Thymus (tissue), 11 donors: ENCODE measurements at regions not wholly inside any gene's neighbourhood (a gene's known extent, or its start where the extent isn't known, plus 50 kb on each side); places are given as distances from the start of the nearest gene placed in this dataset.

Source experiments
- DNase-seq, 9 donors: peaks; one replicate each; pipeline ENCODE4 v3.0.0-alpha.2; 2013; ENCODE audit warnings: low spot score in 9 of 9, low read depth in 6 of 9, missing footprints in 1 of 9
- H3K27ac ChIP-seq, 2 donors: one replicate each; pipeline ENCODE4 v1.5.1; 2013; ENCODE audit warnings: control low read depth in 1 of 2, low read depth in 1 of 2, low read length in 1 of 2, mild to moderate bottlenecking in 1 of 2, moderate library complexity in 1 of 2
- H3K27me3 ChIP-seq, 2 donors: one replicate each; pipeline ENCODE4 v1.5.1; 2013; ENCODE audit warnings: low read length in 1 of 2; ENCODE audit not compliant: control insufficient read depth in 2 of 2, insufficient read depth in 1 of 2
- H3K36me3 ChIP-seq, 2 donors: one replicate each; pipeline ENCODE4 v1.5.1; 2013; ENCODE audit warnings: low read length in 1 of 2, mild to moderate bottlenecking in 1 of 2, moderate library complexity in 1 of 2; ENCODE audit not compliant: control insufficient read depth in 2 of 2, insufficient read depth in 2 of 2
- H3K4me1 ChIP-seq, 2 donors: one replicate each; pipeline ENCODE4 v1.5.1; 2013; ENCODE audit warnings: low read length in 2 of 2; ENCODE audit not compliant: control insufficient read depth in 2 of 2, insufficient read depth in 2 of 2
- H3K4me3 ChIP-seq, 2 donors: one replicate each; pipeline ENCODE4 v1.5.1; 2013; ENCODE audit warnings: low read length in 2 of 2, control low read depth in 1 of 2, mild to moderate bottlenecking in 1 of 2
- H3K9me3 ChIP-seq, 2 donors: one replicate each; pipeline ENCODE4 v1.5.1; 2013; ENCODE audit warnings: low read length in 1 of 2, mild to moderate bottlenecking in 1 of 2; ENCODE audit not compliant: control insufficient read depth in 2 of 2, insufficient read depth in 1 of 2
- WGBS: extraction: QIAGEN DNeasy Blood & Tissue Kit; methylation state at CpG from one replicate; pipeline ENCODE4 v1.1.7; 2013; 5-methylcytosine and 5-hydroxymethylcytosine counted together
- donor health status: healthy.

DNA sequence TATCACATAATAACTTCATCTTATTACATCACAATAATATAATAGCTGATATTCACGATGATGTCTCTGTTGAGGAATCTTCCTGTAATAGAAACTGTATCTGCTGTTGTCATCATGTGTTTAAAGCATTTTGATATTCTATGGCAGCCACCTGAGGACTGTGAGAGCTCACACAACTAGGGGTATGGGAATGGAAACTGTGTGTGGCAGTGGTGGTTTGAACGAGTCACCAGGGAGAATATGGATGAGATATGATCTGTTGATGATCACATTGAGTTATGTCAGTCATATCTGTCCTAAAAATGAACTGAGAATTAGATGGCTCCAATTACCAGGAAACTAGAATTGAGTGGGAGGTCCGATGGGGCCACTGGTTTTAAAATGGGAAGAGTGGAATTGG, 169.6 kb downstream of the MID1IP1 start:
- no peak overlapping the region for H3K4me3 ChIP-seq

DNA sequence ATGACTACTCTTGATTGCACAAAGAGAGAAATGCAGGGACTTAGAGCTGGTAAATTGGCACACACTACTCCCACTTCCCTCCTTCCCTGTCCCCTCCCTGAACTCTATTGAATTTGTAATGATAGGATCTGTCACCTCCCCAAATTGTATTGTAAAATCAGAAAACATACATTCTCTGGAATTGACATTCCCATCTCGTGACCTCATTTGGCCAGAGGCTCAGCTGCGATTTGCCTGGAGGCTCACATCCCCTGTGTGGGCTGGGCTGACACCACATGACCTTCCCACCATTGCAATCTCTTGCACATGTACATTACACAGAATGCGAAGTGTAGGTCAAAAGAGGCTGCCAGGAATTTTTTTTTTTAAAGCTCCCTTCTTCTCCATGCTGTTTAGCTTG, 172.1 kb downstream of the MID1IP1 start:
- Histone ChIP-seq H3K4me3 (no peak overlapping the region), H3K27me3 (no peaks in the 10 kb centered on the region), H3K36me3 (no peaks in the 10 kb centered on the region), H3K27ac (no peak overlapping the region), H3K4me1 (no peaks in the 10 kb centered on the region), H3K9me3 (no peaks in the 10 kb centered on the region)
- no peak for DNase-seq
- WGBS: 97% methylated on average over 3 of the region's 3 CpGs

More for the DNA sequence above, 169.6 kb downstream of the MID1IP1 start:
- 96% methylated on average over 3 of the region's 3 CpGs for WGBS
- no peaks in the 10 kb centered on the region for H3K27me3 ChIP-seq
- no peaks in the 10 kb centered on the region for H3K36me3 ChIP-seq
- H3K27ac ChIP-seq: no peak overlapping the region
- H3K4me1 ChIP-seq: no peaks in the 10 kb centered on the region
- DNase-seq: no peak
- H3K9me3 ChIP-seq: no peaks in the 10 kb centered on the region

DNA sequence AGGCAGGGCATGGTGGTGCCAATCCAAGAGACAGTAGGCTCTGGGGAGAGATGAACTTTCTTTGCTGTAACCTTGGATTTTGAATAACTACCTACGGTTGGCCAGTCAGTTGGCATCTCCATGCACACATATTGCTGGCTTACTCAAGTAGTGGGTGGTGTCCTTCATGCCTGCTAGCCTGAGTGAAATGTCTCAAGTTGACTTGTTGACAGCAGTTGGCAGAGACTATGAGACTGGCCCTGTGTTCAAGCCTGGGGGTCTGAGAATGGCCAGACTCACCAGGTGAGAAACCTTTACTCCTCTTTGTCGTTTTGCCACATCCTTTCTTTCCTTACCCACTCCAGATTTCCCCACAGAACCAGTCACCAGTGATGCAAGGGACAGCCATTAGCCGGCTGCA, 173.3 kb downstream of the MID1IP1 start:
- H3K9me3 ChIP-seq: no peaks in the 10 kb centered on the region
- H3K27ac ChIP-seq: no peak overlapping the region
- no peak for DNase-seq
- no peaks in the 10 kb centered on the region for H3K36me3 ChIP-seq
- H3K4me1 ChIP-seq: no peaks in the 10 kb centered on the region
- H3K4me3 ChIP-seq: no peak overlapping the region
- no peaks in the 10 kb centered on the region for H3K27me3 ChIP-seq
- WGBS: 98% methylated on average over 3 of the region's 3 CpGs

DNA sequence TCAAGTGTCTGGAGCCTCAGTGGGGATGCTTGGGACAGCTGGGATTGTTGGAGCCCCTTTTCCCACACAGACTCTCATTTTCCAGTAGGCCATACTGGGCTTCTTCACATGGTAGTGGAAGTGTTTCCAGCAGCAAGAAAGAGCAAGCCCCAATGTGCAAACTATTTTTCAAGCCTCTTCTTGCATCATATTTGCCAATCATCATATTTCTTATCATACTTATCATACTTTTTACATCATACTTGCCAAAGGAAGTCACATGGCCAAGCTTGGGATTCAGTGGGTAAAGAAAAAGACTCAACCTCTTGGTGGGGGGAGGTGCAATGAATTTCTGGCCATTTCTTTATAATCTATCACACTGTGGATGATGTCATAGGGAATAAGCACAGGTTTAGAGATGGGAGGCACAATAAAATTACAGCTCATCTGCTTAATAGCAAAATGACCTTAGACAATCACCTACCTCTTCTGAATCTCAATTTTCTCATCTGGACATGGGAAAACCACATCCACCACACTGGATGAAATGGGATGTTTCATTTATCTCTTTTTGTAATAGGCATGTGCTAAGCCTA, 174.2 kb downstream of the MID1IP1 start:
- H3K4me1 ChIP-seq: no peaks in the 10 kb centered on the region
- no peak for DNase-seq
- H3K36me3 ChIP-seq: no peaks in the 10 kb centered on the region
- no peak overlapping the region for H3K4me3 ChIP-seq
- H3K27ac ChIP-seq: no peak overlapping the region
- no peaks in the 10 kb centered on the region for H3K9me3 ChIP-seq
- H3K27me3 ChIP-seq: no peaks in the 10 kb centered on the region

DNA sequence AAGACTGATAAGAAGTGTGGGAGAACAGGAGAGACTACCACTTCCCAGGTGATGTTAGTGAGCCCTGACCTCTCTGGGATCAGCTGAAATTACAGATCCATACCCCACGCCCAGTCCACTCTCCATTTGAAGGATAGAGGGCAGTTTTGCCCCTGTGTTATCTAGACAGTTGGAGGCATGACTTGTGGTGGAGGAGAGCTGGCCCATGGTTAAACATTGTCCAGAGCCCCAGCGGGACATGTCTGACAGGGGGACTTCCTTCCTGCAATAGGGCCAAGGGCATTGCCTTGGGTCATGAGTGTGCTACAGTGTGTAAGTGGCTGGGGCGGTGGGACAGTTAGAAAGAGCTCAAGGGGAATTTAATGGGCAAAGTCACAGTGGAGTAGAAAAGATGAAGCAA, 181.1 kb downstream of the MID1IP1 start:
- Histone ChIP-seq H3K4me3 (no peak overlapping the region), H3K36me3 (no peaks in the 10 kb centered on the region), H3K27me3 (no peaks in the 10 kb centered on the region), H3K9me3 (no peaks in the 10 kb centered on the region), H3K4me1 (no peaks in the 10 kb centered on the region), H3K27ac (no peak overlapping the region)
- no peak for DNase-seq
- WGBS: 94% methylated on average over 3 of the region's 3 CpGs

DNA sequence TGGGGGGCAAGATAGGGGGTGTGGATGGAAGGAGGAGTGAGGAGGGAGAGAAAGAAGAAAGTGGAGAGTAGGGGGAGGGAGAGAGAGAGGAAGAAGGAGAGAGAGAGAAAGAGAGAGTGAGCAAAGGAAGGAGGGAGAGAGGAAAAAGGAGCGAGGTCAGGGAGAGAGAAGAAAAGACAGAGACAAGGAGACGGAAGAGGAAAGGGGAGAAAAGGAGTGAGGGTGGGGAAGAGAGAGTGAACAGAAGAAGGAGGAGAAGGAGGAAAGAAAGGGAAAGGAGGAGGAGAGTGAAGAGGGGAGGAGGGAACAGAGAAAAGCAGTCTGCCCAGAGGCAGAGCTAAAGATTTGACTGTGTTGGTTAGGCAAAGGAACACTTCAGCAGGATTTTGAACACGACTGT, 181.6 kb downstream of the MID1IP1 start:
- H3K36me3 ChIP-seq: no peaks in the 10 kb centered on the region
- H3K27ac ChIP-seq: no peak overlapping the region
- no peaks in the 10 kb centered on the region for H3K4me1 ChIP-seq
- no peaks in the 10 kb centered on the region for H3K27me3 ChIP-seq
- no peaks in the 10 kb centered on the region for H3K9me3 ChIP-seq
- no peak overlapping the region for H3K4me3 ChIP-seq
- WGBS: 42% methylated on average over 3 of the region's 3 CpGs
- no peak for DNase-seq

DNA sequence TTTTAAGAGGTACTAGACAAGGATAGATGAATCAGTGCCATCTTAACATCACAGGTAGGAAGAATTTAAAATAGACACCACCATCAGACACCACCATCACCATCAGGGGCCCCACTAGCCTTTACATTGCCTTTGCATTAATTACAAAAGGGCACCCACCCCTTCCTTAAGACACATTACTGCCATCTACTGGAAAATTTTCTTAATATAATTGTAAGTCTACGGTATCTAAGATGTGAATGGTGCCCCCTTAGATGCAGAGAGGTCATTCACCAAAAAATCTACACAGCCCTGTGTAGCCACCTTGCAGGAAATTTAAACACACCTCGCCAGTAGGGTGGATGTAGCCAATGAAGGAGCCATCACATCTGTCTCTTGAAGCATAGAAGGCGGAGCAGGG, 184.1 kb downstream of the MID1IP1 start:
- no peaks in the 10 kb centered on the region for H3K27me3 ChIP-seq
- DNase-seq: peak in 7 of 9 donors; percentile 1 to 37 (median 7)
- 43% methylated on average over 3 of the region's 3 CpGs for WGBS
- no peaks in the 10 kb centered on the region for H3K36me3 ChIP-seq
- H3K27ac ChIP-seq: no peak overlapping the region
- H3K4me3 ChIP-seq: no peak overlapping the region
- H3K9me3 ChIP-seq: no peaks in the 10 kb centered on the region
- no peaks in the 10 kb centered on the region for H3K4me1 ChIP-seq

DNA sequence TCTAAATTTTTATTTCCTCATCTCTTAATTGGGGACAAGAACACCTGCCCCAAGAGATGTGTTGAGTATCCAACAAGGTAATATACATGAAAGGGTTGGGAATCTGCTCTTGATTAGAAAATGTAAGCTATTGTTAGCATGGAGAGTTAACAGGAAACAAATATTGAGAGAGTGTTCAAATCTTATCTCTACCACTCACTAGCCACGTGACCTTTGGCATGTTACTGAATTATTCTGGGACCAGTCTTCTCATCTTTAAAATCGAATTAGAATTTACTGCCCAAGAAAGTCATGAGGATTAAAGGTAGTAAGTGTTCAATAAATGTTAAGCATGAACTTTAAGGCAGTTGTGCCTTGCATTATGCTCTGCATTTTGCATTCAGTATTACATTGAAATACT, 184.7 kb downstream of the MID1IP1 start:
- Histone ChIP-seq H3K4me1 (no peaks in the 10 kb centered on the region), H3K27ac (no peak overlapping the region), H3K27me3 (no peaks in the 10 kb centered on the region), H3K9me3 (no peaks in the 10 kb centered on the region), H3K4me3 (no peak overlapping the region), H3K36me3 (no peaks in the 10 kb centered on the region)
- DNase-seq: no peak
- 72% methylated on average over 2 of the region's 2 CpGs for WGBS

DNA sequence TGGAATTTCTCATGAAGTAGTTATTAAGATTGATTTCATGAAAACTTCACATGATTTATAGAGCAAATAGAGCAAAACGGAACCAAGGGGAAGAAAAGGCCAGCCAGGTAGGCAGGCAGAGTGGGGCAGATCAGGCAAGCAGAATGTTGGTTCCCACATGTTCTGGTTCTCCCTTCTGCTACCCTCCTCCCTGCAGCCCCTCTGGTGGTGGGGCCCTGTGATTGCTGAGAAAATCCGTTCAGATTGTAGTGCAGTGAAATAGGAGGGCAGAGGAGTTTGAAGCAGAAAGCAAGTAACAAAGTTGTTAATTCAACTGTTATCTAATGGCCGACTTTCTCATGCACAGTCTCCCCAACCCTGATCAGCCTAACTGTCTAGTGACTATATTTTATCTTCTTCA, 185.3 kb downstream of the MID1IP1 start:
- H3K36me3 ChIP-seq: no peaks in the 10 kb centered on the region
- no peaks in the 10 kb centered on the region for H3K27me3 ChIP-seq
- no peaks in the 10 kb centered on the region for H3K4me1 ChIP-seq
- no peaks in the 10 kb centered on the region for H3K9me3 ChIP-seq
- no peak overlapping the region for H3K27ac ChIP-seq
- DNase-seq: peak in 5 of 9 donors; percentile 4 to 38 (median 5)
- 49% methylated on average over 3 of the region's 3 CpGs for WGBS
- H3K4me3 ChIP-seq: no peak overlapping the region

DNA sequence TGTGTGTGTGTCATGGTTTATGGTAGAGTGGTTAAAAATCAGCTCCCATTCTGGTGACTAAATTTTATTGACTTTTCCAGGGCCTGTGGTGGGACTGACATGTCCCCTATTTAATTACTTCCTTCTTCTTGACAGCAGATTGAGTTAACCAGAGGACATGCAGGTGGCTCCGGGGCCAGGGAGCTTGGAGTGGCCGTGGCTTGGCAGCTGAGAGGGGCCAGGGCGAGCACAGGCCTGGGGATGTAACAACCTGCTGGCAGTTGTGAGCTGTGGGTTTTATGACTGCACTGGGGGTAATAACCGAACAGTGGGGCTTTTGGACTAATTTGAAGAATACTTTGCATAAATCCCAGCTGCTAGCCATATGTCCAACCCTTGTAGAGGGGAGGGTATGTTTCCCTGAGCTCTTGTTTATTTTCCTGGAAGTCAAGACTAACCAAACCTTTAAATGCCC, 186.0 kb downstream of the MID1IP1 start:
- Histone ChIP-seq H3K27ac (no peak overlapping the region), H3K4me3 (no peak overlapping the region), H3K27me3 (no peaks in the 10 kb centered on the region), H3K4me1 (no peaks in the 10 kb centered on the region), H3K36me3 (no peaks in the 10 kb centered on the region), H3K9me3 (no peaks in the 10 kb centered on the region)
- DNase-seq: no peak
- 59% methylated on average over 4 of the region's 4 CpGs for WGBS
